ENCODE measurements at regions not wholly inside any gene's neighbourhood (a gene's known extent, or its start where the extent isn't known, plus 50 kb on each side); places are given as distances from the start of the nearest gene placed in this dataset.

- Histone ChIP-seq H3K36me3 (no peaks in the 10 kb centered on the region), H3K9me3 (no peaks in the 10 kb centered on the region), H3K27me3 (no peaks in the 10 kb centered on the region), H3K4me3 (no peak overlapping the region), H3K27ac (no peak overlapping the region), H3K4me1 (no peaks in the 10 kb centered on the region)
- intact Hi-C loops (cut with DNase I), result no loop called here
- TF ChIP-seq POLR2A (IDR thresholded peaks at IDR 0.05), result no peak
- TF ChIP-seq CTCF (IDR thresholded peaks at IDR 0.05), result no peak
- WGBS, 2 donors, result 79 to 98% methylated on average over 3 to 4 of the region's 4 CpGs
- no peak for DNase-seq
Measured at GRCh38 chr15:99895956-99896311, 162.7 kb upstream of the LYSMD4 start.

GRCh38 chr15:99895189-99895955 is 162.1 kb upstream of the LYSMD4 start:
- TF ChIP-seq CTCF (IDR thresholded peaks at IDR 0.05) (no peak), POLR2A (IDR thresholded peaks at IDR 0.05) (no peak)
- WGBS, 2 donors, result 81 to 93% methylated on average over 4 of the region's 4 CpGs
- intact Hi-C loops (cut with DNase I), result no loop called here

GRCh38 chr15:99878835-99879234 is 145.6 kb upstream of the LYSMD4 start:
- no peak overlapping the region for H3K27ac ChIP-seq
- TF ChIP-seq CTCF (IDR thresholded peaks at IDR 0.05) (no peak), POLR2A (IDR thresholded peaks at IDR 0.05) (no peak)
- no peaks in the 10 kb centered on the region for H3K27me3 ChIP-seq
- no peaks in the 10 kb centered on the region for H3K4me1 ChIP-seq
- no peak overlapping the region for H3K4me3 ChIP-seq
- H3K36me3 ChIP-seq, result no peaks in the 10 kb centered on the region
- intact Hi-C loops (cut with DNase I), result no loop called here
- H3K9me3 ChIP-seq, result no peaks in the 10 kb centered on the region
- no peak for DNase-seq
- WGBS, 2 donors, result 97% methylated on average over 3 of the region's 3 CpGs

More at GRCh38 chr15:99895189-99895955, 162.1 kb upstream of the LYSMD4 start:
- no peak overlapping the region for H3K4me3 ChIP-seq
- no peaks in the 10 kb centered on the region for H3K27me3 ChIP-seq
- no peaks in the 10 kb centered on the region for H3K9me3 ChIP-seq
- DNase-seq, result no peak
- no peaks in the 10 kb centered on the region for H3K36me3 ChIP-seq
- H3K27ac ChIP-seq, result no peak overlapping the region
- no peaks in the 10 kb centered on the region for H3K4me1 ChIP-seq

GRCh38 chr15:99873451-99873850 is 140.2 kb upstream of the LYSMD4 start:
- 70 to 77% methylated on average over 2 of the region's 2 CpGs for WGBS, 2 donors
- intact Hi-C loops (cut with DNase I), result no loop called here
- Histone ChIP-seq H3K27ac (no peak overlapping the region), H3K9me3 (no peaks in the 10 kb centered on the region), H3K4me3 (no peak overlapping the region), H3K4me1 (no peaks in the 10 kb centered on the region), H3K27me3 (no peaks in the 10 kb centered on the region), H3K36me3 (no peaks in the 10 kb centered on the region)
- TF ChIP-seq POLR2A (IDR thresholded peaks at IDR 0.05), result no peak
- TF ChIP-seq CTCF (IDR thresholded peaks at IDR 0.05), result no peak
- DNase-seq, result no peak

- Histone ChIP-seq H3K4me1 (no peaks in the 10 kb centered on the region), H3K27me3 (no peaks in the 10 kb centered on the region), H3K9me3 (no peaks in the 10 kb centered on the region), H3K4me3 (no peak overlapping the region), H3K36me3 (no peaks in the 10 kb centered on the region), H3K27ac (no peak overlapping the region)
- no peak for DNase-seq
- intact Hi-C loops (cut with DNase I), result no loop called here
- no peak for TF ChIP-seq POLR2A (IDR thresholded peaks at IDR 0.05)
- no peak for TF ChIP-seq CTCF (IDR thresholded peaks at IDR 0.05)
- WGBS, 2 donors, result 69 to 88% methylated on average over 3 of the region's 3 CpGs
Measured at GRCh38 chr15:99863550-99864198, 130.4 kb upstream of the LYSMD4 start.

All from esophagus squamous epithelium (tissue), 5 donors.